Brain pericyte (primary cell): ENCODE measurements at regions not wholly inside any gene's neighbourhood (a gene's known extent, or its start where the extent isn't known, plus 50 kb on each side); places are given as distances from the start of the nearest gene placed in this dataset.

Source experiments
- DNase-seq: peaks from one replicate; pipeline ENCODE4 v3.0.0-alpha.2; 2012; ENCODE audit warnings: low read depth, low spot score

GRCh38 chr1:5478156-5478695 lies 514.0 kb downstream of the NPHP4 start:
- no peak for DNase-seq

GRCh38 chr1:5477716-5478115 lies 514.5 kb downstream of the NPHP4 start:
- no peak for DNase-seq

GRCh38 chr1:5475572-5475971 lies 516.7 kb downstream of the NPHP4 start:
- DNase-seq: no peak

GRCh38 chr1:5473268-5473667 lies 519.0 kb downstream of the NPHP4 start:
- DNase-seq: no peak

- DNase-seq: no peak
Observed at GRCh38 chr1:5466487-5466886, 525.7 kb downstream of the NPHP4 start.

- no peak for DNase-seq
Observed at GRCh38 chr1:5465281-5465711, 526.9 kb downstream of the NPHP4 start.

- DNase-seq: no peak
Observed at GRCh38 chr1:5464366-5464765, 527.9 kb downstream of the NPHP4 start.

GRCh38 chr1:5460974-5461373 lies 531.3 kb downstream of the NPHP4 start:
- DNase-seq: no peak

- DNase-seq: no peak
Observed at GRCh38 chr1:5459839-5460610, 532.2 kb downstream of the NPHP4 start.

- DNase-seq: no peak
Observed at GRCh38 chr1:5458248-5458647, 534.0 kb downstream of the NPHP4 start.

- no peak for DNase-seq
Observed at GRCh38 chr1:5456090-5456811, 536.0 kb downstream of the NPHP4 start.

- no peak for DNase-seq
Observed at GRCh38 chr1:5455651-5456050, 536.6 kb downstream of the NPHP4 start.

GRCh38 chr1:5455056-5455455 lies 537.2 kb downstream of the NPHP4 start:
- DNase-seq: no peak

- no peak for DNase-seq
Observed at GRCh38 chr1:5453347-5453746, 538.9 kb downstream of the NPHP4 start.

- no peak for DNase-seq
Observed at GRCh38 chr1:5451671-5452070, 540.6 kb downstream of the NPHP4 start.

GRCh38 chr1:5448486-5448885 lies 543.7 kb downstream of the NPHP4 start:
- DNase-seq: no peak

- DNase-seq: no peak
Observed at GRCh38 chr1:5447503-5447960, 544.7 kb downstream of the NPHP4 start.

GRCh38 chr1:5444396-5444795 lies 547.8 kb downstream of the NPHP4 start:
- DNase-seq: no peak

- no peak for DNase-seq
Observed at GRCh38 chr1:5436808-5437207, 555.4 kb downstream of the NPHP4 start.

GRCh38 chr1:5435414-5435813 lies 556.8 kb downstream of the NPHP4 start:
- no peak for DNase-seq

- DNase-seq: no peak
Observed at GRCh38 chr1:5432436-5432835, 559.8 kb downstream of the NPHP4 start.

- no peak for DNase-seq
Observed at GRCh38 chr1:5430911-5431697, 561.1 kb downstream of the NPHP4 start.
